Pancreas (tissue), 10 donors: ENCODE measurements at regions not wholly inside any gene's neighbourhood (a gene's known extent, or its start where the extent isn't known, plus 50 kb on each side); places are given as distances from the start of the nearest gene placed in this dataset.
A peak's percentile ranks its signal among the peaks of the same experiment; 100 is the strongest.

Experiments used
- ATAC-seq, 4 donors: fragments of 200-7000 bp; cut with Tn5 transposase; one replicate each; pipeline versions ENCODE4 v1.8.0 to v1.9.1; 2020; ENCODE audit warnings: mild to moderate bottlenecking in 4 of 4, moderate library complexity in 4 of 4
- DNase-seq, 6 donors: peaks; one replicate each; pipeline ENCODE4 v3.0.0-alpha.2; 2020
- FAIRE-seq: peaks from 2 replicates; lab custom pipeline; 2012; peaks lifted over from hg19 to GRCh38; lab: Jason Lieb, UNC
- H3K27ac ChIP-seq, 4 donors: fragments of 200-600 bp; sonication (generic); 1 replicate in 3 of 4; 2 replicates in 1 of 4; pipeline versions ENCODE4 v1.5.0 to v1.8.0; 2020
- H3K27me3 ChIP-seq, 4 donors: fragments of 200-600 bp; one replicate each; pipeline ENCODE4 v1.8.0; 2021
- H3K36me3 ChIP-seq, 3 donors: fragments of 200-600 bp; sonication (generic) in 1 of 3; one replicate each; pipeline versions ENCODE4 v1.5.0 to v1.8.0; 2020 to 2021
- H3K4me1 ChIP-seq, 3 donors: fragments of 200-600 bp; one replicate each; pipeline ENCODE4 v1.8.0; 2021
- H3K4me3 ChIP-seq, 4 donors: fragments of 200-600 bp; sonication (generic) in 2 of 4; one replicate each; pipeline versions ENCODE4 v1.5.0 to v1.8.0; 2020 to 2021
- H3K9me3 ChIP-seq, 4 donors: fragments of 200-600 bp; one replicate each; pipeline ENCODE4 v1.8.0; 2021
- WGBS, 2 donors: extraction: QIAGEN DNeasy Blood & Tissue Kit; methylation state at CpG; one replicate each; pipeline ENCODE4 v1.1.7; 2013; 5-methylcytosine and 5-hydroxymethylcytosine counted together
- intact Hi-C, 3 donors: fragments of 100-400 bp; cut with DNase I; formaldehyde crosslinking; loops; one replicate each; pipeline versions ENCODE4 v1.11.1 to v1.14.2; 2022
- TF ChIP-seq, protein P1 (sequence below), 4 donors: fragments of 200-600 bp; sonication (generic) in 3 of 4; IDR thresholded peaks; one replicate each; pipeline versions ENCODE4 v1.5.0 to v1.8.0; 2021; ENCODE audit warnings: antibody characterized with exemption in 4 of 4
- donor health status: healthy with polysubstance abuse.
- donor health status: DM: no; HTN: no; CAD: no; lungs with moderate emphysema.
- donor health status: DM: no; HTN: no; CAD: no.
- donor health status: control.
- donor health status: control.
- donor health status: Bipolar disorder and iron deficiency.
- donor health status: DM: yes; HTN: yes; CAD: no.
- donor health status: DM: no; HTN: no; CAD: no.
- donor health status: DM: no; HTN: no; CAD: no.
- donor health status: DM: yes; HTN: yes; CAD: no.

DNA sequence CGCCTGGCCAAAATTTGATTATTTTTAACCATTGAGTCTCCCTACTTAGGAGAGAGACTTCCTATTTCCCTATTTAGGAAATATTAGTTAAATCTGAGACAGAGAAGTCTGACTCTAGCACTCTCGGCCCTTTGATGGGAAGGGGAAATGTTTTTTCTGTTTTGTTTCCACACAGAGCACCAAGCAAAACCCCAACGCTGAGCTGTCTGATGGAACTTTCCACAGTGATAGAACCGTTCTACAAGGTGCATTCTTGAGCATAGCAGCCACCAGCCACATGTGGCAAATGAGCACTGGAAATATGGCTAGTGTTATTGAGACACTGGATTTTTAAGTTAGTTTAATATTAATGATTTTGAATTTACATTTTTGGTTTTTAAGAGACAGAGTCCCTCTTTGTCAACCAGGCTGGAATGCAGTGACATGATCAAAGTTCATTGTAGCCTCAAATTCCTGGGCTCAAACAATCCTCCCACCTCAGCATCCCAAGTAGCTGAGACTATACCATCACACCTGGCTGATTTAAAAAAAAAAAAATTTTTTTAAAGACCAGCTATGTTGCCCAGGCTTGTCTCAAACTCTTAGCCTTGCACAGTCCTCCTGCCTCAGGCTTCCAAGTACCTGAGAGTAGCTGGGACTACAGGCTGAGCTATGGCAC lies 77.3 kb upstream of the GALNT2 start:
- TF ChIP-seq, protein P1, sequence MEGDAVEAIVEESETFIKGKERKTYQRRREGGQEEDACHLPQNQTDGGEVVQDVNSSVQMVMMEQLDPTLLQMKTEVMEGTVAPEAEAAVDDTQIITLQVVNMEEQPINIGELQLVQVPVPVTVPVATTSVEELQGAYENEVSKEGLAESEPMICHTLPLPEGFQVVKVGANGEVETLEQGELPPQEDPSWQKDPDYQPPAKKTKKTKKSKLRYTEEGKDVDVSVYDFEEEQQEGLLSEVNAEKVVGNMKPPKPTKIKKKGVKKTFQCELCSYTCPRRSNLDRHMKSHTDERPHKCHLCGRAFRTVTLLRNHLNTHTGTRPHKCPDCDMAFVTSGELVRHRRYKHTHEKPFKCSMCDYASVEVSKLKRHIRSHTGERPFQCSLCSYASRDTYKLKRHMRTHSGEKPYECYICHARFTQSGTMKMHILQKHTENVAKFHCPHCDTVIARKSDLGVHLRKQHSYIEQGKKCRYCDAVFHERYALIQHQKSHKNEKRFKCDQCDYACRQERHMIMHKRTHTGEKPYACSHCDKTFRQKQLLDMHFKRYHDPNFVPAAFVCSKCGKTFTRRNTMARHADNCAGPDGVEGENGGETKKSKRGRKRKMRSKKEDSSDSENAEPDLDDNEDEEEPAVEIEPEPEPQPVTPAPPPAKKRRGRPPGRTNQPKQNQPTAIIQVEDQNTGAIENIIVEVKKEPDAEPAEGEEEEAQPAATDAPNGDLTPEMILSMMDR (IDR thresholded peaks at IDR 0.05), result no peak
- WGBS, 2 donors, result 84 to 93% methylated on average over 4 of the region's 4 CpGs
- DNase-seq (no peak), ATAC-seq (peak in 1 of 4 donors; percentile 13), FAIRE-seq (no peak)
- Histone ChIP-seq H3K4me1 (peaks cover 5 to 18% (median 12%) of the 10 kb centered on the region in 3 donors), H3K4me3 (no peak overlapping the region), H3K9me3 (no peaks in the 10 kb centered on the region), H3K27me3 (no peaks in the 10 kb centered on the region), H3K27ac (no peak overlapping the region), H3K36me3 (no peaks in the 10 kb centered on the region)
- intact Hi-C loops, result no loop called here

DNA sequence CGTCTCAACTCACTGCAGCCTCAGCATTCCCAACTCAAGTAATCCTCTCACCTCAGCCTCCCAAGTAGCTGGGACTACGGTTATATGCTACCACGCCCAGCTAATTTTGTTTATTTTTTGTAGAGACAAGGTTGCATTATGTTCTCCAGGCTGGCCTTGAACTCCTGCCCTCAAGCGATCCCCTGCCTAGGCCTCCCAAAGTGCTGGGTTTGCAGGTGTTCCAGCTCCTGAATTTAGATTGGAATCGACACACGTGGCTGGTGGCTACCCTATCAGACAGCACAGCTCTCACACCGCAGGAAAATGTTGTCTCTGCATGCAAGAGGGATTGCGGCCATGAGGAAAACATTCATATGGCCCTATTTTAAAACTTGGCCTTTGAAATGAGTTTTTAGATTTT lies 76.7 kb upstream of the GALNT2 start:
- intact Hi-C loops, result no loop called here
- ATAC-seq (peak in 2 of 4 donors; percentile 37 to 57), DNase-seq (no peak), FAIRE-seq (no peak)
- WGBS, 2 donors, result 54 to 58% methylated on average over 8 of the region's 8 CpGs
- Histone ChIP-seq H3K36me3 (no peaks in the 10 kb centered on the region), H3K4me3 (no peak overlapping the region), H3K9me3 (no peaks in the 10 kb centered on the region), H3K27ac (no peak overlapping the region), H3K4me1 (peaks cover 6 to 18% (median 12%) of the 10 kb centered on the region in 3 donors), H3K27me3 (no peaks in the 10 kb centered on the region)
- TF ChIP-seq, protein P1 (IDR thresholded peaks at IDR 0.05), result no peak

DNA sequence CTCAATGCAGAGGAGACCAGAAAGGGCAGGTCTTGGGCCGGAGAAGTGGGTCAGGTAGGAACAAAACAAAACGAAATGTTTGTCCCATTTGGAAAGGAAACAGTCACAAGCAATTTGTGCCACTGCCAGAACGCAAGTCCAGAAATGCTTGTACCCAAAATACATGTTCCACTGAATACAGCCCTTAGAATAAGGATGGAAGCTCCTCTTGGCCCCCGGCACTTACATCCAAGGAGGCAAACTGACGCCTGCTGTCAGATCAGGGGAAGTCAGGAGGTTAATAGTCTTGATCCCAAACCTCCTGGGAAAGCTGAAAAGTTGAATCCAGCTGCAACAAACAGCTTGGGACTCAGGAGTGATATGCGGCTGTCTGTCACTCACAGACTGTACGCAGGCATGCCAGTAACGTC lies 75.9 kb upstream of the GALNT2 start:
- 27 to 28% methylated on average over 8 of the region's 8 CpGs for WGBS, 2 donors
- no peak overlapping the region for H3K27ac ChIP-seq
- no peaks in the 10 kb centered on the region for H3K9me3 ChIP-seq
- no peaks in the 10 kb centered on the region for H3K27me3 ChIP-seq
- no peaks in the 10 kb centered on the region for H3K36me3 ChIP-seq
- FAIRE-seq, result no peak
- TF ChIP-seq, protein P1 (IDR thresholded peaks at IDR 0.05), result no peak
- H3K4me1 ChIP-seq, result peaks cover 10 to 24% (median 12%) of the 10 kb centered on the region in 3 donors
- DNase-seq, result no peak
- intact Hi-C loops, result no loop called here
- peak in 3 of 4 donors; percentile 21 to 44 (median 42) for ATAC-seq
- H3K4me3 ChIP-seq, result no peak overlapping the region

DNA sequence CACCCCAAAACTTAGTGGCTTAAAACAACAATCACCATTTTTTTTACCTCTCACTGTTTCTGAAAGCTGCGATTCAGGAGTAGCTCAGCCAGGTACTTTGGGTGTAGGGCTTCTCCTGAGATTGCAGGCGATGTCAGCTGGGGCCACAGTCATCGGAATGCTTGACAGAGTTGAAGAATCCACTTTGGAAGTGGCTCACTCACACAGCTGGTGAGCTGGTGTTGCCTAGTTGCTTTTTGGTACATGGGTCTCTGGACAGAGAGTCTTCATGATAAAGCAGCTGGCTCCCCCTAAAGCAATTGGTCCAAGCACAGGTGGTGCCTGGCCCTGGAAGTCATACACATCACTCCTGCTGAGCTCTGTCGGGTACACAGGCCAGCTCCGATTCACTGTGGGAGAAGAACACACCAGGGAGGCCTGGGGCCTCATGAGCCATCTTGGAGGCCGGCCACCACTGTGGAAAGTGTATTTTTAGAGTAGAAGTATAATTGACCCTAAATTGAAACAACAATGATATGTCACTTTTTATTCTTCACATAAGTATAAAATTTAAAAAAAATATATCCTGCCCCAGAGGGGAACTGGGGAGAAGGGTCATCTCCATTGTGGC lies 75.2 kb upstream of the GALNT2 start:
- Histone ChIP-seq H3K27ac (no peak overlapping the region), H3K4me1 (peaks cover 10 to 27% (median 12%) of the 10 kb centered on the region in 3 donors), H3K4me3 (no peak overlapping the region), H3K9me3 (no peaks in the 10 kb centered on the region), H3K36me3 (no peaks in the 10 kb centered on the region), H3K27me3 (no peaks in the 10 kb centered on the region)
- TF ChIP-seq, protein P1 (IDR thresholded peaks at IDR 0.05), result no peak
- FAIRE-seq (no peak), ATAC-seq (no peak), DNase-seq (no peak)
- intact Hi-C loops, result no loop called here
- WGBS, 2 donors, result 81 to 83% methylated on average over 6 of the region's 6 CpGs

DNA sequence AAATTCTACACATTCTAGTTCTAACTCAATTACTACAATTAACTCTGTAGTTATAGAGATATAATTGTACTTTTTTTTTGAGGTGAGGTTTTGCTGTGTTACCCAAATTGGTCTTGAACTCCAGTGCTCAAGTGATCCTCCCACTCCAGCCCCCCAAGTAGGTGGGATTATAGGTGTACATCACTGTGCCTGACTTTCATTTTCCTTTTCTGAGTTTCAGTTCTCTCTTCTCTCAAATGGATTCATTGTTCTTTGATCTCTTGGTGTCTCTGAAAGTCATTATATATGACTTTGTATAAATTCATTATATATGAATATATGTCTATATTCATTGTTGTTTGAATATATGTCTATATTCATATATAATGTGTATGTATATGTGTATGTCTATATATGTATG lies 74.0 kb upstream of the GALNT2 start:
- no peak overlapping the region for H3K4me3 ChIP-seq
- no peaks in the 10 kb centered on the region for H3K27me3 ChIP-seq
- ATAC-seq, result no peak
- H3K36me3 ChIP-seq, result no peaks in the 10 kb centered on the region
- TF ChIP-seq, protein P1 (IDR thresholded peaks at IDR 0.05), result no peak
- no peak overlapping the region for H3K27ac ChIP-seq
- no peaks in the 10 kb centered on the region for H3K9me3 ChIP-seq
- intact Hi-C loops, result no loop called here
- no peak for FAIRE-seq
- DNase-seq, result no peak
- H3K4me1 ChIP-seq, result peaks cover 10 to 27% (median 12%) of the 10 kb centered on the region in 3 donors
